ENCODE measurements at regions not wholly inside any gene's neighbourhood (a gene's known extent, or its start where the extent isn't known, plus 50 kb on each side); places are given as distances from the start of the nearest gene placed in this dataset.

DNA sequence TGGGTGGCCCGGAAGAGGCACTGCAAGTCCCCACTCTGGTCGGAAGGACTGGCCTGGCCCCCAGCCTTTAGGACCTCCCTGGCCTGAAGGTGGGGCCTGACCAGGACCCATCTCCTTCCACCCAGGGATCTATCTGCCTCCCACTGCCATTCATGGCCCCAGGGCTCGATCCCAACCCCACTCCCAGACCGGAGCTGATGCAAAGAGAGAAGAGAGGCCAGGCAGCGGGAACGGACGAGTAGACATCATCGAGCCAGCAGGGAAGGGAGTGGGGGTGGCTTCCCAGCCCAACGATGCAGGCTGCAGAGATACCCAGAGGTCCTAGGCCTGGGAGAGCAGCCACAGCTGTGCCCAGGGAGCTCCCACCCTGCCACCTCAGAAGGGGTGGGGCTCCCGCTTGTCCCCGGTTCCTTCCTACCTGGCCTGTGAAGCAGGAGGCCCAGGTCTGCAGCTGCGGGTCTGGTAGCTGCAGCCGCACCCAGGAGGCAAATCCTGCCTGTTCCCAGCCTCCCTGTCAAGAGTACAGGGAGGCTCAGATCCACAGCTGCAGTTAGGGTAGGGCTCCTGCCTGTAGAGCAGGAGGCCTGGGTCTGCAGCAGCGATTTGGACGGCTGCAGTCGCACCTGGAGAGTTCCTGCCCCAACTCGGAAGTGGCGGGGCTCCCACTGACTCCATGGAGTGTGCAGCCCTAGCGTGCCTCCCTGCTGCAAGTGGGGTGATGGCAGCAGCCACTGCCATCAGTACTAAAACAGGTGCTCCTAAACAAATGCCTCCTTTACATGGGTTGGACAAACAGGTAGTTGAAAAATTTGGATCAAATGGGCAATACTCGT, 1151.0 kb upstream of the PHF14 start:
- TF ChIP-seq, protein P1, sequence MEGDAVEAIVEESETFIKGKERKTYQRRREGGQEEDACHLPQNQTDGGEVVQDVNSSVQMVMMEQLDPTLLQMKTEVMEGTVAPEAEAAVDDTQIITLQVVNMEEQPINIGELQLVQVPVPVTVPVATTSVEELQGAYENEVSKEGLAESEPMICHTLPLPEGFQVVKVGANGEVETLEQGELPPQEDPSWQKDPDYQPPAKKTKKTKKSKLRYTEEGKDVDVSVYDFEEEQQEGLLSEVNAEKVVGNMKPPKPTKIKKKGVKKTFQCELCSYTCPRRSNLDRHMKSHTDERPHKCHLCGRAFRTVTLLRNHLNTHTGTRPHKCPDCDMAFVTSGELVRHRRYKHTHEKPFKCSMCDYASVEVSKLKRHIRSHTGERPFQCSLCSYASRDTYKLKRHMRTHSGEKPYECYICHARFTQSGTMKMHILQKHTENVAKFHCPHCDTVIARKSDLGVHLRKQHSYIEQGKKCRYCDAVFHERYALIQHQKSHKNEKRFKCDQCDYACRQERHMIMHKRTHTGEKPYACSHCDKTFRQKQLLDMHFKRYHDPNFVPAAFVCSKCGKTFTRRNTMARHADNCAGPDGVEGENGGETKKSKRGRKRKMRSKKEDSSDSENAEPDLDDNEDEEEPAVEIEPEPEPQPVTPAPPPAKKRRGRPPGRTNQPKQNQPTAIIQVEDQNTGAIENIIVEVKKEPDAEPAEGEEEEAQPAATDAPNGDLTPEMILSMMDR (IDR thresholded peaks at IDR 0.05) = no peak
- no peak for TF ChIP-seq POLR2A (IDR thresholded peaks at IDR 0.05)
- no peak for TF ChIP-seq POLR2AphosphoS5 (IDR thresholded peaks at IDR 0.05)
